H9 (cell line): ENCODE measurements at regions not wholly inside any gene's neighbourhood (a gene's known extent, or its start where the extent isn't known, plus 50 kb on each side); places are given as distances from the start of the nearest gene placed in this dataset.

Experiments
- DNase-seq: peaks from one replicate; pipeline ENCODE4 v3.0.0-alpha.2; 2017
- H2AFZ ChIP-seq: one replicate; pipeline ENCODE4 v1.6.1; 2013; ENCODE audit warnings: mild to moderate bottlenecking, low read length, control low read depth, moderate library complexity
- H2AK5ac ChIP-seq: 2 replicates; pipeline ENCODE4 v1.6.1; 2013; ENCODE audit warnings: low read length, control low read depth, mixed read lengths; ENCODE audit not compliant: insufficient read length
- H2BK120ac ChIP-seq: one replicate; pipeline ENCODE4 v1.6.1; 2013; ENCODE audit warnings: low read depth, mild to moderate bottlenecking, low read length, control low read depth, inconsistent platforms; ENCODE audit not compliant: poor library complexity, severe bottlenecking
- H2BK12ac ChIP-seq: 2 replicates; pipeline ENCODE4 v1.6.1; 2013; ENCODE audit warnings: low read length, control low read depth, mixed read lengths, low read depth; ENCODE audit not compliant: insufficient read length
- H2BK15ac ChIP-seq: 2 replicates; pipeline ENCODE4 v1.6.1; 2013; ENCODE audit warnings: low read depth, low read length, control low read depth
- H2BK20ac ChIP-seq: one replicate; pipeline ENCODE4 v1.6.1; 2013; ENCODE audit warnings: low read depth, mild to moderate bottlenecking, low read length, control low read depth, inconsistent platforms; ENCODE audit not compliant: poor library complexity, severe bottlenecking
- H2BK5ac ChIP-seq: 2 replicates; pipeline ENCODE4 v1.6.1; 2013; ENCODE audit warnings: low read length, control low read depth, mixed read lengths; ENCODE audit not compliant: insufficient read length
- H3K14ac ChIP-seq: 2 replicates; pipeline ENCODE4 v1.6.1; 2013; ENCODE audit warnings: low read length, control low read depth; ENCODE audit not compliant: insufficient read depth
- H3K18ac ChIP-seq: 2 replicates; pipeline ENCODE4 v1.6.1; 2013; ENCODE audit warnings: low read depth, mild to moderate bottlenecking, mixed read lengths, low read length, control low read depth; ENCODE audit not compliant: insufficient read length
- H3K23ac ChIP-seq: 2 replicates; pipeline ENCODE4 v1.6.1; 2013; ENCODE audit warnings: low read length, control low read depth, mixed read lengths, low read depth; ENCODE audit not compliant: insufficient read length
- H3K23me2 ChIP-seq: 2 replicates; pipeline ENCODE4 v1.6.1; 2013; ENCODE audit warnings: low read depth, mild to moderate bottlenecking, mixed read lengths, low read length, control low read depth; ENCODE audit not compliant: insufficient read length, poor library complexity, severe bottlenecking
- H3K27ac ChIP-seq: 2 replicates; pipeline ENCODE4 v1.5.1; 2013; ENCODE audit warnings: low read length, control low read depth, mixed read lengths, low read depth; ENCODE audit not compliant: insufficient read length
- H3K27me3 ChIP-seq: 2 replicates; pipeline ENCODE4 v1.6.1; 2013; ENCODE audit warnings: low read length, control low read depth, inconsistent platforms; ENCODE audit not compliant: insufficient read depth
- H3K4ac ChIP-seq: 2 replicates; pipeline ENCODE4 v1.6.1; 2013; ENCODE audit warnings: low read depth, mild to moderate bottlenecking, control low read depth, inconsistent platforms, low read length, moderate library complexity
- H3K4me1 ChIP-seq: 2 replicates; pipeline ENCODE4 v1.6.1; 2013; ENCODE audit warnings: low read length, control low read depth, inconsistent platforms; ENCODE audit not compliant: insufficient read depth
- H3K4me2 ChIP-seq: 2 replicates; pipeline ENCODE4 v1.6.1; 2013; ENCODE audit warnings: low read length, control low read depth, mixed read lengths; ENCODE audit not compliant: insufficient read length, insufficient read depth
- H3K56ac ChIP-seq: 2 replicates; pipeline ENCODE4 v1.6.1; 2013; ENCODE audit warnings: low read depth, mild to moderate bottlenecking, mixed read lengths, low read length, control low read depth; ENCODE audit not compliant: insufficient read length
- H3K79me1 ChIP-seq: 2 replicates; pipeline ENCODE4 v1.6.1; 2013; ENCODE audit warnings: low read depth, mild to moderate bottlenecking, moderate library complexity, low read length, control low read depth, inconsistent platforms; ENCODE audit not compliant: insufficient read depth, poor library complexity, severe bottlenecking
- H3K79me2 ChIP-seq: 2 replicates; pipeline ENCODE4 v1.6.1; 2013; ENCODE audit warnings: low read length, control low read depth, inconsistent platforms; ENCODE audit not compliant: insufficient read depth
- H3K9ac ChIP-seq: 2 replicates; pipeline ENCODE4 v1.6.1; 2013; ENCODE audit warnings: low read length, control low read depth, mixed read lengths; ENCODE audit not compliant: insufficient read length; ENCODE audit errors: extremely low read depth
- H3K9me3 ChIP-seq: one replicate; pipeline ENCODE4 v1.6.1; 2013; ENCODE audit warnings: low read depth, low read length, inconsistent platforms; ENCODE audit not compliant: control insufficient read depth
- H3T11ph ChIP-seq: one replicate; pipeline ENCODE4 v1.6.1; 2013; ENCODE audit warnings: mild to moderate bottlenecking, low read length, control low read depth, inconsistent platforms
- H4K20me1 ChIP-seq: one replicate; pipeline ENCODE4 v1.6.1; 2013; ENCODE audit not compliant: control insufficient read depth, insufficient read length, insufficient read depth
- H4K5ac ChIP-seq: 2 replicates; pipeline ENCODE4 v1.6.1; 2013; ENCODE audit warnings: low read depth, mild to moderate bottlenecking, mixed read lengths, low read length, control low read depth; ENCODE audit not compliant: insufficient read length
- H4K8ac ChIP-seq: replicated peaks from 2 replicates; pipeline ENCODE4 v1.6.1; 2013; ENCODE audit warnings: low read length, control low read depth, mixed read lengths, low read depth; ENCODE audit not compliant: insufficient read length
- H4K91ac ChIP-seq: 2 replicates; pipeline ENCODE4 v1.6.1; 2013; ENCODE audit warnings: low read depth, mild to moderate bottlenecking, moderate library complexity, mixed read lengths, low read length, control low read depth; ENCODE audit not compliant: insufficient read length
- H3K27ac Mint-ChIP-seq, 3 experiments: 2 replicates in 2 of 3; 3 replicates in 1 of 3; pipeline ENCODE4 v1.8.0; 2020 to 2021; ENCODE audit warnings: mixed read lengths in 3 of 3, mild to moderate bottlenecking in 1 of 3, moderate library complexity in 1 of 3
- H3K27me3 Mint-ChIP-seq: 2 replicates; pipeline ENCODE4 v1.8.0; 2021; ENCODE audit warnings: low read depth, mild to moderate bottlenecking, moderate library complexity, mixed read lengths
- H3K36me3 Mint-ChIP-seq, 3 experiments: 2 replicates in 2 of 3; 3 replicates in 1 of 3; pipeline ENCODE4 v1.8.0; 2020 to 2021; ENCODE audit warnings: low read depth in 3 of 3, mixed read lengths in 3 of 3; ENCODE audit not compliant: insufficient read depth in 1 of 3
- H3K4me1 Mint-ChIP-seq, 2 experiments: 2 replicates each; pipeline ENCODE4 v1.8.0; 2020; ENCODE audit warnings: mixed read lengths in 2 of 2
- H3K4me3 Mint-ChIP-seq, 2 experiments: 2 replicates in 1 of 2; 3 replicates in 1 of 2; pipeline ENCODE4 v1.8.0; 2020 to 2021; ENCODE audit warnings: mild to moderate bottlenecking in 2 of 2, mixed read lengths in 2 of 2, moderate library complexity in 1 of 2
- H3K9me3 Mint-ChIP-seq, 2 experiments: 2 replicates in 1 of 2; 3 replicates in 1 of 2; pipeline ENCODE4 v1.8.0; 2020; ENCODE audit warnings: mild to moderate bottlenecking in 2 of 2, mixed read lengths in 2 of 2, moderate library complexity in 1 of 2
- CTCF ChIP-seq: fragments of 200-600 bp; sonication (generic); conservative IDR thresholded peaks from 3 replicates; pipeline ENCODE4 v1.8.0; 2021; ENCODE audit warnings: antibody characterized with exemption, mild to moderate bottlenecking
- WGBS: extraction: QIAGEN DNeasy Blood & Tissue Kit; methylation state at CpG from one replicate; pipeline ENCODE4 v1.1.7; 2013; ENCODE audit warnings: missing lambda C conversion rate, low lambda C conversion rate, mixed read lengths; ENCODE audit not compliant: insufficient read length; ENCODE audit errors: extremely low coverage; 5-methylcytosine and 5-hydroxymethylcytosine counted together

- Mint-ChIP-seq H3K36me3 (no peaks in the 10 kb centered on the region), H3K27me3 (no peaks in the 10 kb centered on the region), H3K4me3 (no peak overlapping the region), H3K27ac (no peak overlapping the region), H3K9me3 (no peaks in the 10 kb centered on the region), H3K4me1 (peaks cover 7 to 12% of the 10 kb centered on the region in 2 experiments)
- no peak overlapping the region for H4K91ac ChIP-seq
- H3K27me3 ChIP-seq = no peaks in the 10 kb centered on the region
- no peak overlapping the region for H3T11ph ChIP-seq
- no peak overlapping the region for H4K8ac ChIP-seq
- no peak for TF ChIP-seq CTCF
- H4K5ac ChIP-seq = no peak overlapping the region
- no peak overlapping the region for H3K4ac ChIP-seq
- no peak overlapping the region for H3K23ac ChIP-seq
- no peak for DNase-seq
- H3K18ac ChIP-seq = no peak overlapping the region
- no peaks in the 10 kb centered on the region for H3K4me1 ChIP-seq
- H2BK15ac ChIP-seq = no peak overlapping the region
- WGBS = 100% methylated on average over 1 of the region's 6 CpGs
- no peak overlapping the region for H2AFZ ChIP-seq
- H2BK20ac ChIP-seq = no peak overlapping the region
- no peaks in the 10 kb centered on the region for H3K23me2 ChIP-seq
- H2BK120ac ChIP-seq = no peak overlapping the region
- H3K9ac ChIP-seq = no peak overlapping the region
- H2BK5ac ChIP-seq = no peak overlapping the region
- H4K20me1 ChIP-seq = no peaks in the 10 kb centered on the region
- no peaks in the 10 kb centered on the region for H3K9me3 ChIP-seq
- H2BK12ac ChIP-seq = no peak overlapping the region
- no peaks in the 10 kb centered on the region for H3K79me1 ChIP-seq
- H3K56ac ChIP-seq = no peak overlapping the region
- no peak overlapping the region for H3K14ac ChIP-seq
- H2AK5ac ChIP-seq = no peak overlapping the region
- no peak overlapping the region for H3K27ac ChIP-seq
- H3K79me2 ChIP-seq = no peaks in the 10 kb centered on the region
- no peak overlapping the region for H3K4me2 ChIP-seq
Measured at GRCh38 chr9:85405566-85405950, 336.2 kb downstream of the AGTPBP1 start.
